Astrocyte (in vitro differentiated cells and primary cell): ENCODE measurements at regions not wholly inside any gene's neighbourhood (a gene's known extent, or its start where the extent isn't known, plus 50 kb on each side); places are given as distances from the start of the nearest gene placed in this dataset.

Experiments used
- EZH2 ChIP-seq: IDR thresholded peaks from 2 replicates; pipeline ENCODE4 v1.6.1; 2012; ENCODE audit warnings: mild to moderate bottlenecking, low read length, inconsistent platforms; ENCODE audit not compliant: insufficient read depth
- TF ChIP-seq, protein P1 (sequence below): IDR thresholded peaks from 2 replicates; pipeline ENCODE4 v1.5.1; 2011; ENCODE audit warnings: low read depth, mild to moderate bottlenecking, inconsistent platforms, low read length, moderate library complexity; ENCODE audit not compliant: insufficient read depth

DNA sequence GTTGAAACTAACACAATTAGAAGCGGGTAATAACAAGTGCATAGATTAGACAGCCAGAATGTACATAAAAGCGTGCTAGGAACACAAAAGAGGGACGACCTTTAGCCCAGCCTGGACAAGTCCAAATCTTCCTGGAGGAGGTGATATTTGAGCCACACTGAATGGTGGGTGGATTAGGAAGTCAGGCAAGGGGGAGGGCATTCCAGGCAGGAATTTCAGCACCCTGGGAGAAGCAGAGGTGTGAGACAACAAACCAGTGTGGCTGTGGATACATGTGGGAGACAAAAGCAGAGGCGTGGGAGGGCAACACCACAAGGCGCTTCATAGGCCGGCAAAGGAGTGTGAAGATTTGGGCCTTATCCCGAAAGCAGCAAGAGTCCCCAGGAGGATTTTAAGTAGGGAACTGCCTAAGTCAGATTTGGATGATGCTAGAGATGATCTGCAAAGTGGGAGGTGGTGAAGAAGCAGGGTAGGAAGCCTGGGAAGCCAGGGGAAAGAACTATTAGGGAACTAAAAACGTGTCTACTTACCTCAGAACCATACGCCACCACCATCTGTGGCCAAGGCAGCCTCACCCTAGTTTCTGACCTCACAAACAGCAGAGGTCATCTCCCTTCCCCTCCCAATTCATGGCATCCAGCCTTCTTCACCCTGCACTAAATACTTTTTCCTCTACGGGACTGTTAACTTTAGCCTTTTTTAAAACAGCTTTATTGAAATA lies 81.8 kb downstream of the GLUL start:
- TF ChIP-seq, protein P1, sequence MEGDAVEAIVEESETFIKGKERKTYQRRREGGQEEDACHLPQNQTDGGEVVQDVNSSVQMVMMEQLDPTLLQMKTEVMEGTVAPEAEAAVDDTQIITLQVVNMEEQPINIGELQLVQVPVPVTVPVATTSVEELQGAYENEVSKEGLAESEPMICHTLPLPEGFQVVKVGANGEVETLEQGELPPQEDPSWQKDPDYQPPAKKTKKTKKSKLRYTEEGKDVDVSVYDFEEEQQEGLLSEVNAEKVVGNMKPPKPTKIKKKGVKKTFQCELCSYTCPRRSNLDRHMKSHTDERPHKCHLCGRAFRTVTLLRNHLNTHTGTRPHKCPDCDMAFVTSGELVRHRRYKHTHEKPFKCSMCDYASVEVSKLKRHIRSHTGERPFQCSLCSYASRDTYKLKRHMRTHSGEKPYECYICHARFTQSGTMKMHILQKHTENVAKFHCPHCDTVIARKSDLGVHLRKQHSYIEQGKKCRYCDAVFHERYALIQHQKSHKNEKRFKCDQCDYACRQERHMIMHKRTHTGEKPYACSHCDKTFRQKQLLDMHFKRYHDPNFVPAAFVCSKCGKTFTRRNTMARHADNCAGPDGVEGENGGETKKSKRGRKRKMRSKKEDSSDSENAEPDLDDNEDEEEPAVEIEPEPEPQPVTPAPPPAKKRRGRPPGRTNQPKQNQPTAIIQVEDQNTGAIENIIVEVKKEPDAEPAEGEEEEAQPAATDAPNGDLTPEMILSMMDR, result no peak
- no peak for TF ChIP-seq EZH2
